CD4-positive, alpha-beta T cell treated with Interferon gamma for 1 hour (primary cell): ENCODE measurements at regions not wholly inside any gene's neighbourhood (a gene's known extent, or its start where the extent isn't known, plus 50 kb on each side); places are given as distances from the start of the nearest gene placed in this dataset.

Source experiments
- DNase-seq: peaks from one replicate; pipeline ENCODE4 v3.0.0-alpha.2; 2020

DNA sequence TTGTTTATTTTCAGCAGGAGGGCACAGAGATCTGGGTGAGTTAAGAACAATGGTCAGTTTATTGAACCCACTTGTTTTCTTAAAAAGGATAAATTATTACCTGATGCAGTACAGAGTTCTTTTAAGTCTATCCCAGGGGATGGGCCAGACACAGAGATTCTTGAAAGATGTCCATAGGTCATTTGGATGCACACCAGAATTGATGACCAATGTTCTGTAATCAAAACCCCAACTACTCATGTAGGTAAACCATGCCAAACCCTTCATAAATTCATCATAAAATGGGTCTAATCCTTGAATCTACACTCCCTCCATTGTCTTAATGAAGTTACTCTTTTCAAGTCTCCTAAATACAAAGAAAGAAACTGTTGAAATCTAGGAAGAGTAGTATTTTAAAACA lies 273.0 kb upstream of the COL8A1 start:
- no peak for DNase-seq

DNA sequence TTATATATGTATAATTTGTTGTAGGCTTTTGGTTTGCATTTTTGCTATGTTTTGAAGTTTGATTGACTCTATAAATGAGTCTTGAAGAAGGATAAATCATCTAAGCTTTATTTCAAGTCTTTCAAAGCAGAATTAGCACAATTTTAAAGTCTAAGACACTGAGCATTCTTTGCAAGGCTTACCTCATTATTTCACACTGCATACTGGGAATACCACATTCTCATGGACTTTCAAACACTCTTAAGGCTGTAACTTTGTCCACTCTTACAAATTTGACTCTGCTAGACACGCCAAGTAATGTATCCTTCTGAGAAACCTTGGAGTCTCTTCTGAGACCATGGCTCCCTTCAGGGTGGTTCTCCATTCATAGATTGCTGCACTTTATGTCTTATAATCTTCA lies 281.3 kb upstream of the COL8A1 start:
- DNase-seq: no peak

DNA sequence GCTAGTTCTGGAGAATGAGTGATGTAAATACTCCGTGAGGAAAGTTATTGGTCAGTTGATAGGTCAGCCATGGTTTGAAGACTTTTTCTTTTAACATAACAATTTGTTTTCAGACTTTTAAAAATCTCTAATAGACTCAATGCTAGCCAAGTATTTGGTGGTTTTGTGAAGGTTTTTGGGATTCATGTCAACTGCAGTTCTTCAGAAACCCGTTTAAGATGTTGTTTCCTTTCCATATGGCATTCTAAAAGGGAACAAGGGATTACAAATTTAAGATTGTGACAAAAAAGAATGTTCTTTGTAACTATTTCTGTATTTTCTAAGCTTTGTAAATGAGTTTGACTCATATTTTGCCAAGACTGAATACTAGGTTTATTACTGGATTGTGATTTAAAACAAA lies 281.7 kb upstream of the COL8A1 start:
- DNase-seq: no peak

DNA sequence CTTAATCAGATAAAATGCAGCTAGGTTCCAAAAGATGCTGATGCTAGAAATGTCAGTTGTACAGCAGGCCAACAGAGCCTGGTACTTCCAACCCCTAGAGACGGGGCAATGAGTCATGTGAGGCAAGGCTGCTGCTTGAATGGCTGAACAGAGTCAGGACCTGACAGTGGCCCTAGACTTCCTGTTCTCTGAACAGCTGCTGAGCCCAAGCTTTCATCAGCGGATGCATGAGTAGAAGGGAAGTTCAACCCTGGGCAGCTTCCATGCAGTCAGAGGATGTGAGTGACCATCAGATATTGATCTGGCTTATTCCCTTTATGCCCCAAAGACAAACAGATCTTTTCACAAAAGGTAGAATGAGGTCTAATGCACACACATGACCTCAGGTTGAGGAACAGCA lies 282.9 kb upstream of the COL8A1 start:
- no peak for DNase-seq

DNA sequence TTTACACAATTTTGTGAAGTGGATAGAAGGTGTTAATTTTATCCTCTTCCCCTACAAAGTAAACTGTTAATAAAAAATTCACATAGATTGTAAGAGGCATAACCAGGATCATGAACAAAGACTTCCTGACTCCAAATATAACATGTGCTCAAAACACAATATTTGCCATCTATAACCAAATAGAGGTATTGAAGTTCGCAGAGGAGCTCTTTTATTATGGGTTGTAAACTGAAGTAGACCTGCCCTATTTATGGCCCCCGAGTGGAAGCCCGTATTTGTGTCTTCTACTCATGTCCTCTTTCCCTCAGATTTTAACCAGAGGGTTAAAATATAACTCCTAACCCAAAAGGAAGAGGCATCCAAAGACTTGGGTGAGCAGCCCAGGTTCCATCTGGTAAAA lies 285.6 kb upstream of the COL8A1 start:
- DNase-seq: no peak

DNA sequence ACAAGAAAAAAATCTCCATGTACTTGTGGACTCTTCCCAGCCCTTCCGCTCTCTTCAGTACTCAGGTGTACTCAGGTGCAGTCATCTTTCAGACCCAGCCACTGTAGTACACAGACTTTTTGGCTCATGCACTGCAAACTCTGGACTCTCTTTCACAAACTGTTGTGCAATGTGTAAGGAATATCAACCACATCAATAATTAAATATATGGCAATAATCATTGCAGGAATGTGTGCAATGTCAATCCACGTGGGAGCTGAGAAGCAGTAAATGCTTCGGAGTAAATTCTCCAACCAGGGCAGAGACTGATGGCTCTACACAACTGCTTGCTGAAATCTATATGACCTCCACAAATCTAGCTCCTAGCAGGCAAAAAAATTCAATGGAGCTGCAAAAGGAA lies 287.3 kb upstream of the COL8A1 start:
- DNase-seq: no peak

DNA sequence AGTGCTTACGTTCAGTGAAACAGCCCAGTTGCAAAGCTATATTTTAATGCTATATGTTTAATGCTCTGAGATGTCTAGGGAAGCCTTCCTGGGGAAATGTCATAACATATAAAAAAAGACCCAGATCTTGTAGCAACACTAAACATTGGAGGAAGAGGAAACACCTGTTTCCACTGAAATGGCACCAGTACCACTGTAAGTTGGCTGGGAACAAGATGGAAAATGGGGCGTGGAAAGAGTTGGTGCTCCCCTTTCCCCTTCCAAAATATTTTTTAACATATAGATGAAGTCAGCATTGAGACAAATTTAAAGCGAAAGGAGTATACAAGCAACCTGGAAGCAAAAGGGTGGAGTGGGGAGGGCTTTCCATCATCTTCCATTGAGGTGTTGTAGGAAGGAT lies 289.9 kb upstream of the COL8A1 start:
- no peak for DNase-seq

DNA sequence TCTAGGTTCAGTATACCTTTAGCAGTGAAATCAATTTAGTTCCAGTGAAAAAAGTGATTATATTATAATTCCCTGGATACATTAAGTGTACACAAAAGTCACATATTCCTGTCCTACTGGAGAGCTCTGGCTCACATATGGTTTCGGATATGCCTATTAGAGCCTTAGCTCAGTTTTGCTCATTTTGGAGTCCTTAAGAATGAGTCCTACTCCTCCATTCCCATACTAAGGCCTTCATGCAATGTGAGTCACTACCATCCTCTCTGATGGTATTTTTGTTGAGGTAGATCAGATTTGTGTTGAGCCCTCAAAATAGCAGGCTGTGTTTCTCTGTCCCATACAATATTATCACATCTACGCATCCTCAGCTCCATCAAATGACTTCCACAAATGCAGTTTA lies 294.2 kb upstream of the COL8A1 start:
- DNase-seq: no peak

DNA sequence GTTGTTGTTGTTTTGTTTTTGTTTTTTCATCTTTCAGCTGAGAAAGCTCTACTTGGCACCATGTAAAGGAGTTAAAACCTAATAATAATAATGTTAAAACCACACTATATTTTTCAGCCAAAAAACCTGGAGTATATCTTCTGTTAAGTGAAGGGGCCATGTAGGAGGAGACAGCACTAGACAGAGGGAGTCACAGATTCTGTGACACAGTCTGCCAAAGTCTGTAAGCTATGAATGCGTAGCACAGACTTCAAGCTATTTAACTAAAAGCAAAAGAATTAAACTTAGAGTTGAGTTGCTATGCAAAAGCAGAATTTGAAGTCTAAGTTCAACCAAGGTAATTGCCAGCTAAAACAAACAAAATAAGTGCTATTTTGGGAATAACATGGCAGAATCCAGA lies 296.0 kb upstream of the COL8A1 start:
- no peak for DNase-seq

DNA sequence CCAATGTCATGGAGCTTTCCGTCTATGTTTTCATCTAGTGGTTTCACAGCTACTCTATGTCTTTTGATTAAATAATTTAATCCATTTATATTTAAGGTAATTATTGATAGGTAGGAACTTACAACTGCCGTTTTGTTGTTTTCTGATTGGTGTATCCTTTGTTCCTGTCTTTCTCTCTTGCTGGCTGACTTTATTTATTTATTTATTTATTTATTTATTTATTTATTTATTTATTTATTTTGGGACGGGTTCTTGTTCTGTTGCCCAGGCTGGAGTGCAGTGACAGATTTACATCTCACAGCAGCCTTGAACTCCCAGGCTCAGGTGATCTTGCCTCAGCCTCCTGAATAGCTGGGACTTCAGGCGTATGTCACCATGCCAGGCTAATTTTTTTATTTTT lies 299.2 kb upstream of the COL8A1 start:
- no peak for DNase-seq

DNA sequence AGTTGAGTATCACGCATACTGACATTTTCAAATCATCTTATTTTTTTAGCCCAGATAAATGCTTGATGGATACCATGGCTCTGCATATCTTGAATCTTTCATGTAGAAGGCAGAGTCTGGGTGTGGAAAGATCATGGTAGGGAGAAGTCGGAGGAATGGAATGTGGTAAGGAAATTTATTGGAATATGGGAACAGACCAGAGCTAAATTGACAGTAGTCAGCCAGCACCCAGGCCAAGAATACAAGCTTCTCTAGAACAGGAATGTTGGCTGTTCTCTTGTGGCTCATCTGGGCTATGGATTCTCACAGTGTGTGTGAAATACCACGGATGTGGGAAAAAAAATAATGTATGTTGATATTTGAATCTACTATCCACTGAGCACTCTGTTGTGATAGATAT lies 305.7 kb upstream of the COL8A1 start:
- DNase-seq: no peak

DNA sequence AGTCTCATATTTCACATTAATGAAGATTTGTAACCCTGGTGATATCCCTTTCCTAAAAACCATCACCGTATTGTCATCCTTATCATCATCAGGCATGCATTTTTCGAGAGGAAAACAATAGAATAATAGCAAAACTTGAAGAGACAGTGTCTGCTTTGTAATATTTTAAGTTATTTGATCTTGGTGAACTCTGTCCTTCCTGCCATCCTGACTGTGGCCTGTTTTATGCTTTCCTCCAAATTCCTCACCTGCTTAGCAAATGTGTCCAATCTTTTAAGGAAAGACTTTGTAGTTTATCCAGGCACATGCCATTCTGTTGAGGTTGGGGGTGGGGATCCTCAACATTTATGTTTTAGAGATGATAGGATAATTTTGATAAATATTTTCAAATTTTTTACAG lies 306.1 kb upstream of the COL8A1 start:
- DNase-seq: no peak

DNA sequence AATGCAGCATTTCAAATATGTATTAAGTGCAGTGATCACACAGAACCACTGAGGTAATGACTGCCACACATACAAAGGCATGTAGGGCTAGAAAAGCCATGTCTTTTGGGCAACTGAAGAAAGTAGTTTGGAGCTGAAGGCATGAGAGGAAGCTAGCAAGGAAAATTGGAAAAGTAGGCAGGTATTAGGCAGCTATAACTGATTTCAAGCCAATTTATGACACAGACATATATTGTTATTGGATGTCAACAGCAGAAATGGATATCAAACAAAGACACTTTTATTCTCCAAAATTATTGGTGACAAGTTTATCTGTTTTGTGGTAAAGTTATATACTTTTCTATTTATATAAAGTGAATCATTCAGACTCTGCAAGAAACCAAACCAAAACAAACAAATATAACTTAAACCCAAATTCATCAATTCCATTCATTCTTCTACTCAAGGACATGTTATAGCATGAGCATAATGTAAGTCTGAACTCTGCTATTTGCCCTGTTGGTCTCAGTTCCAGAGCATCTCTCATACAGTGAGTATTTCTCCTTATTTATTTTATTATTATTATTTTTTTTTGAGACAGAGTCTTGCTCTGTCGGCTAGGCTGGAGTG lies 307.4 kb upstream of the COL8A1 start:
- DNase-seq: no peak

DNA sequence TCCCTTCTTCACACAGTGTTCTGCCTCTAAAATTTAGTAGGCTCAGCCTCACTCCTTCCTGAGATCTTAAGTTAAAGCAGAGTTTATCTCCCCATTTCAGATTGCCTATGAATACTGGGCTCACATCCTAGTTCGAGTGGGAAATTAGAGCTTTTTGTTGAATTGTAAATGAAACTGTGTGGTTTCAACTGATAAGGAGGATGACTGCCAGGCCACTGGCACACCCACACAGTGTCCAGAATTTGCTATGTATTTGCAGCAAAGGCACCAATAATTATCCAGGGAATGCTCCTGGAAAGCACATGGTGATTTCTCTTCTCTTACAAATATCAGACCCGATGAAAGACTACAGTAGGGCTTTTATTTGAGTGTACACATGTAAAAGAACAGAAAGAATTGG lies 308.1 kb upstream of the COL8A1 start:
- no peak for DNase-seq

DNA sequence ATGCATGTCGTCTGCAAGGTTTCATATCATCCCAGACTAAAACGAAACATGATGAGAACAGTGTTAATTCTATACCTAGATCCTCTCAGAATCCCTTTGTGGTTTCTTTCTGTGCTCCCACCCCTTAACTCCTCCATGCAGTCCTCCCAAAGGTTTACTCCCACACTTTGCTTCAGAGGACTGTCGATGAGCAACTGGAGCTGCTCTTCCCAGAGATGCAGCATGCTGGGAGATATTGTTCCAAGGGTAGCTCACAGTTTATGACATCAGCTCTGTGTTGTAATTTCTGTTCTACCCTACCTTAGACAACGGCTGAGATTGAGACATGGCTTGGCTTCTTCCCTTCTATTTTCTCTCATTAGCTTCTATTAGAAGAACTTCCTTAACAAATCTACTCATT lies 313.0 kb upstream of the COL8A1 start:
- DNase-seq: no peak

DNA sequence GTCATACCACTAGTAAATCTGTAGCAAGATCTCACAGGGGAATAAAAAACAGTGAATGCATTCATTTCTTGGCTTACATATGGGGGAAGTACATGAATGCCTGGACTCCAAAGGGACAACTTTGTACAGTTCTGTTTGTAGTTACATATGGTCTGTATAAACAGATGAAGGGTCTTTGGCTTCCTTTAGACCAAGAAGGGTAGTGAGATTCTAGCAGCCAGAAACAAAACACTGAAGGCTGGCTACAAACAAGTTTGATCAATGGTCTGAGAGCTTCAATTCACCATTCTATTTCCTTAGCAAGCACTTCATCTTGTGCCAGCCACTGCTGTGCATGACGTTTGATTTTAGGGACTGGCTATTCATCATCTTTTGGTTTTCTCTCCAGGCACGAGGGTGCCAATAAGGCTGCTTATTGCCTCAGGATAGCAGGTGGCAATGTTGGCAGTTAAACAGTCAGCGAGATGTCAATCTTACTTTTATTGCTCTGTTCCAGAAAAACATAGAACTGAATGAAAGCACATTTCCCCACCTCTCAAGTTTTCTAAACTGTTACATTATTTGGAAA lies 313.7 kb upstream of the COL8A1 start:
- no peak for DNase-seq

DNA sequence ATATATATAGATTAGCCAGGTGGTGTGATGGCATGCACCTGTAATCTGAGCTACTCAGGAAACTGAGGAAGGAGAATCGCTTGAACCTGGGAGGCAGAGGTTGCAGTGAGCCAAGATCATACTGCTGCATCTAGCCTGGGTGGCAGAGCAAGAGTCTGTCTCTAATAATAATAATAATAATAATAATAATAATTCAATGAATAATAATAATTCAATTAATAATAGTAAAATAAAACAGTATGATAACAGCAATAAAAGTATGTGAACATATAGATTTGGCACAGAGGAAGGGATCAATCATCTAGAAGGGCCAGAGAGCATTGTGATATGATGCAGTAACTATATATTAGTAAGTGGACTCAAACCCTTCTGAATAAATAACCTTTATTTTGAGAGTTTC lies 314.5 kb upstream of the COL8A1 start:
- no peak for DNase-seq

DNA sequence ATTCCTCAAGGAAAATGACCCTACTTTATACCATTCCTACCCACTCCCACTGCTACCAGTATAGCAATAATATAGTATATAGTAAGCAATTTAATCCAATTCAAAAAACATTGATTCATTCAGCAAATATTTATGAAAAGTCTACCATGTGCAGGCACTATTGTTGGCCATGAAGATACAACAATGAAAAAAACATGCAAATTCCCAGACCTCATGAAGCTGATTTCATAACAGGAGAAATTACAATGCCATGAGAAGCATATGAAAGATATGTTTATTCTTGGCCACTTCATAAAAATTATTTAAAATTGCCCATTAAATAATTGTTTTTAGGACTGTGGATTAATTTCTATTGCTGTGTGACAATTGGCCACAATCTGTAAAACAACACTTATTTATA lies 315.8 kb upstream of the COL8A1 start:
- DNase-seq: no peak

DNA sequence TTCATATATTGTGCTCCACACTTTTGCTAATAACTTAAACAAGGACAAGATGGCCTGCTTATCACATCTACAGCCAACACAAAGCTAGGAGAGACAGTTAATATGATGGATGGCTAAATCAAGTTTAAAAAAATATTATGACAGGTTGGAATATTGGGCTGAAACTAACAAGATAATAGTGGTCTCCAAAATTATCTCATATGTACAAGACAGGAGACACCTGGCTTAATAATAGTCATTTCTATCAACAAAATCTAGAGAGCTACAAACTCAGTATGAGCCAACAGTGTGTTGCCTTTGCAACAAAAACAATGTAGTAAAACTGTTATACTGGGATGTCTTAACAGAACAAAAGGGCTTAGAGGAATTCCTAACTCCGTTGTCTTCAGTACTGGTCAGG lies 317.1 kb upstream of the COL8A1 start:
- no peak for DNase-seq

DNA sequence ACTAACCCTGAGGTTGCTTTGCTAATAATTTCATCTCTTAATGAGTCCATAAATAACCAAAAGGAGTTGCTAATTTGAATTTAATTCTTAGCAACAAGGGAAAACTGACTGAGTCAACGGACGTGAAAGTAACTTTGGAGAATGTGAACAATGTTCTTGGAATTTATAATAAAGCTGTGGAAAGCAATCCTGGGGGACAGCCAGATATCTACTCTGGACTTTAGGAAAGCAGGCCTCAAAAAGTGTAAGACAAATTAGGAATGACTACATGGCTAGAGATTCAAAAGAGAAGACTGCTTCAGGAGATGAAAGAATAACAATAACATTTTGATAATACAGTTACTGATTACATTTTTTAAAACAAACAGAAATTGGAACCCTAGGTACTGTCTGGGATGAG lies 318.4 kb upstream of the COL8A1 start:
- no peak for DNase-seq

DNA sequence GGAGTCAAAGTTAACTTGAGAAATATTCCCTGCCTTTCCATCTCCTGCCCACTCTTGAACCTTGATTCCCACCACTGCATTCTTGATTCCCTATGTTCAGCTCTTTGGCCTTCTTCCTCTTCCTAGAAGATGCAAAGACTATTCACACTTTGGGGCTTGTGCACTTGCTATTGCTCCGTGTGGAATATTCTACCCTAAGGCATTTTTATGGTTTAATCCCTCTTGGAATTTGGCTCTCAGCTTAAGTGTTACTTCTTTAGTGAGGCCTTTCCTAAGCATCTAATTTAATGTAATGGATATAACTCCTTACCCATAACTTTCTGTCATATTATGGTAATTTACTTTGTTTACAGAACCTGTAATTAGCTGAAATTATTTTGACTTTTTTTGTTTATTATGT lies 318.9 kb upstream of the COL8A1 start:
- DNase-seq: no peak

DNA sequence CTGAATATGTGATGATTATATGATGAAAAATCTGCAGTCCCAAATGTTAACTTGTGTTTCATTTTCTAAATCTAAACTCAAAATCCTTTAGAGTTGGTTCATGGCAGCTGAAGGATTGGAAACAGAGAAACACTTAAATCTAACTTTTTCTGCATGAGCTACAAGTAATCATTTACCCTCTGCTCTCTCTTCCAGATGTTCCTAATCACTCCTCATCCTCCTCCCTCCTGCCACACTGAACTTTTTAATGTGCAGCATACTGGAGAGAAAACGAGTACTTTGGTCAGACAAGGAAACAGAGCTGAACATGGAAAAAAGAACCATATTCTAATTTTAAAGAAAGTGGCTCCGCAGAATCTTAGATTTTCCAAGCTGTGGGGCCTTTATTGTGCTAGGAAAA lies 321.2 kb upstream of the COL8A1 start:
- no peak for DNase-seq

DNA sequence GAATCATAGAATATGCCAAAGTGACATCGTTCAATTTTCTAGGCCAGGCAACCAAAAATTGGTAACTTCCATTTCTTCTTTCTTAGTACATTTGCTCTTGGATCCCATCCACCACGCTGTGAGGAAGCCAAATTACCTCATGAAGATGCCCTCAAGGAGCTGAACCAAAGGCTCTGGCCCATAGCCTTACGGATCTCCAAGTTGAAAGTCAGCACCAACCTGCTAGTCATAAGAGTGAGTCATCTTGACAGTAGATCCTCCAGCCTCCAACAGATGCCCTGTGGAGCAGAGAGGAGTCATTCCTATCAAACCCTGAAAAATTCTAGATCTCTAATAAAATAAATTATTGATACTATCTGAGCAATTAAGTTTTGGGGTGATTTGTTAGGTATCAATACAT lies 322.5 kb upstream of the COL8A1 start:
- DNase-seq: no peak

DNA sequence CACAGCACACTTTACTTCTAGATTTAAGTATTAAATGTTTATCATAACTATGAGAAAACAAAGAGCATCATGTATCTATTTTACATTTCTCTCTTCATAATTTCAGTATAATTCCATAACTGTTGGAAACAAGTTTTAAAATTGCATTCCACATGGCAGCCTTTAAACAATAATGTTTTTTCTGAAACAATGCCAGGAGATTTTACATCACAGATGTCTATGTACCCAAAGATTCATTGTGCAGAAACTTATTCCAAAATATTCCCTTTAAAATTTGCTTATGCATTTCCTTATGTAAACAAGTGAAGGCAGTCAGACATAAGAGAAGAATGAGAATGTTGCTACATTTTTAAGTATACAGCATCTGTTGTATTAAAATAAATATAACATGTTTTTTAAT lies 324.9 kb upstream of the COL8A1 start:
- DNase-seq: no peak

DNA sequence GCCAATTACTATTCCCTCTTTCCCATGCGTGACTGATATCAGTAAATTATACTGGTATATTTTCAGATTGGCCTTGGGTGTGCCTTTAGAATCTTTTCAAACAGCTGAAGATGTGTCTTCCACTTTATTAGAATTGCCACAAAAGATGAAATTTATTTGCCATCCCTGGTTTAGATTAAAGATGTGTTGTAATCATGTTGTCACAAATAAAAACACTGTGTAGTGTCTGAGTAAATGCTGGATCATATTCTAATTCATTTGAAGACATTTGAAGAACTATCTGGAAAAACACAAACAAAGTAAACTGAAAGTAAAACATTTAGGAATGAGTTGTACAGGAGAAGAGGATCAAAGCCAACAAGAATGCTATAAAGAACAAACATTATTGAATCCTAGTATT lies 339.7 kb upstream of the COL8A1 start:
- DNase-seq: no peak

DNA sequence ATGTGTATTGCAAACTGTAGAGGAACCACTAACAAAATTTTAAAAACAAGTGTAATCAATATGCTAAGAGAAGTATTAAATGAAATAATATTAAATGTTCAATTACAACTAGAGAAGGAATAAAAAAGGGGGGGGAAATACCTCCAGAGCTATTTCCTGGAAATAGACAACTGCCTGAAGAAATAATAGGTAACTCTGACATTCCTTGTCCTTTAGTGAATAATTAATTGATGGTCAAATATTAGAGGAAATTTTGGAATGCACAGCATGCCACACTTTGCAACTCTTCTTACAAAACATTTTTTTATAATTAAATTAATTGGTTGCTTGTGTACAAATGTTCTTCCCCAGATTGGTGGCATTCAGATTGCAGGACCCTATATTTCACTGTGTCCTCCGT lies 342.6 kb upstream of the COL8A1 start:
- DNase-seq: no peak
